Stomach (tissue), 8 donors: ENCODE measurements at regions not wholly inside any gene's neighbourhood (a gene's known extent, or its start where the extent isn't known, plus 50 kb on each side); places are given as distances from the start of the nearest gene placed in this dataset.

Source experiments
- DNase-seq, 2 donors: peaks; one replicate each; pipeline versions ENCODE4 v3.0.0 to v3.0.0-alpha.2; 2013 to 2019
- H3K27ac ChIP-seq, 5 donors: fragments of 200-600 bp in 4 of 5; sonication (generic) in 4 of 5; one replicate each; pipeline ENCODE4 v1.5.1; 2013 to 2019; ENCODE audit warnings: mild to moderate bottlenecking in 1 of 5, moderate library complexity in 1 of 5
- H3K27me3 ChIP-seq, 3 donors: fragments of 200-600 bp; sonication (generic); one replicate each; pipeline ENCODE4 v1.5.1; 2017 to 2019; ENCODE audit warnings: mixed run types in 1 of 3
- H3K36me3 ChIP-seq, 4 donors: fragments of 200-600 bp; sonication (generic); 1 replicate in 3 of 4; 2 replicates in 1 of 4; pipeline ENCODE4 v1.5.1; 2016 to 2019
- H3K4me1 ChIP-seq, 4 donors: fragments of 200-600 bp; sonication (generic); one replicate each; pipeline ENCODE4 v1.5.1; 2016 to 2019
- H3K4me3 ChIP-seq, 4 donors: fragments of 200-600 bp; sonication (generic) in 3 of 4; one replicate each; pipeline ENCODE4 v1.5.1; 2016 to 2019; ENCODE audit warnings: mild to moderate bottlenecking in 1 of 4
- H3K9me3 ChIP-seq, 4 donors: fragments of 200-600 bp; sonication (generic); one replicate each; pipeline ENCODE4 v1.5.1; 2016 to 2019
- CTCF ChIP-seq, 7 experiments: fragments of 450-650 bp in 4 of 7; fragments of 200-600 bp in 3 of 7; sonication (generic) in 3 of 7; IDR thresholded peaks; one replicate each; pipeline ENCODE4 v1.5.1; 2016 to 2019; ENCODE audit warnings: antibody characterized with exemption in 7 of 7, control low read depth in 2 of 7, mild to moderate bottlenecking in 1 of 7
- EP300 ChIP-seq: sonication (generic); formaldehyde crosslinking; IDR thresholded peaks from one replicate; pipeline ENCODE4 v1.6.1; 2017; ENCODE audit warnings: antibody characterized with exemption
- POLR2A ChIP-seq, 4 donors: fragments of 450-650 bp; IDR thresholded peaks; one replicate each; pipeline ENCODE4 v1.6.1; 2016; ENCODE audit warnings: antibody characterized with exemption in 4 of 4, control low read depth in 2 of 4, mild to moderate bottlenecking in 1 of 4, moderate library complexity in 1 of 4
- POLR2AphosphoS5 ChIP-seq, 3 donors: sonication (generic); formaldehyde crosslinking; IDR thresholded peaks; one replicate each; pipeline ENCODE4 v1.6.1; 2016; ENCODE audit warnings: antibody characterized with exemption in 3 of 3
- whole genome bisulfite sequencing, 5 donors: extraction: QIAGEN DNeasy Blood & Tissue Kit in 3 of 5; methylation state at CpG; one replicate each; pipeline versions ENCODE4 v1.1.5 to v1.1.7; 2013 to 2018; 5-methylcytosine and 5-hydroxymethylcytosine counted together
- intact Hi-C: fragments of 100-400 bp; cut with DNase I; formaldehyde crosslinking; loops from one replicate; pipeline ENCODE4 v1.15.1; 2023; ENCODE audit warnings: low total_unique reads
- donor health status: healthy with polysubstance abuse.
- donor health status: Bipolar disorder and iron deficiency.
- donor health status: healthy.

GRCh38 chr10:44184633-44185314 lies 200.1 kb downstream of the CXCL12 start:
- H3K9me3 ChIP-seq: peaks cover 0 to 5% (median 0%) of the 10 kb centered on the region in 4 donors
- intact Hi-C loops: no loop called here
- H3K36me3 ChIP-seq: no peaks in the 10 kb centered on the region
- no peaks in the 10 kb centered on the region for H3K27me3 ChIP-seq
- no peak for TF ChIP-seq POLR2A (IDR thresholded peaks at IDR 0.05)
- no peak for TF ChIP-seq POLR2AphosphoS5 (IDR thresholded peaks at IDR 0.05)
- TF ChIP-seq EP300: no peak
- TF ChIP-seq CTCF (IDR thresholded peaks at IDR 0.05): no peak
- H3K27ac ChIP-seq: no peak overlapping the region
- WGBS, 5 donors: 90 to 97% (median 95%) methylated on average over 7 of the region's 7 CpGs
- H3K4me3 ChIP-seq: no peak overlapping the region
- H3K4me1 ChIP-seq: peaks cover 0 to 24% (median 4%) of the 10 kb centered on the region in 4 donors
- no peak for DNase-seq

- Histone ChIP-seq H3K4me3 (no peak overlapping the region), H3K36me3 (no peaks in the 10 kb centered on the region), H3K27ac (no peak overlapping the region), H3K27me3 (no peaks in the 10 kb centered on the region), H3K9me3 (no peaks in the 10 kb centered on the region), H3K4me1 (peaks cover 0 to 24% (median 4%) of the 10 kb centered on the region in 4 donors)
- WGBS, 5 donors: 74 to 82% (median 78%) methylated on average over 8 of the region's 8 CpGs
- intact Hi-C loops: no loop called here
- DNase-seq: no peak
- TF ChIP-seq POLR2A (IDR thresholded peaks at IDR 0.05) (no peak), EP300 (no peak), POLR2AphosphoS5 (IDR thresholded peaks at IDR 0.05) (no peak), CTCF (IDR thresholded peaks at IDR 0.05) (no peak)
Measured at GRCh38 chr10:44183667-44184632, 200.9 kb downstream of the CXCL12 start.

DNA sequence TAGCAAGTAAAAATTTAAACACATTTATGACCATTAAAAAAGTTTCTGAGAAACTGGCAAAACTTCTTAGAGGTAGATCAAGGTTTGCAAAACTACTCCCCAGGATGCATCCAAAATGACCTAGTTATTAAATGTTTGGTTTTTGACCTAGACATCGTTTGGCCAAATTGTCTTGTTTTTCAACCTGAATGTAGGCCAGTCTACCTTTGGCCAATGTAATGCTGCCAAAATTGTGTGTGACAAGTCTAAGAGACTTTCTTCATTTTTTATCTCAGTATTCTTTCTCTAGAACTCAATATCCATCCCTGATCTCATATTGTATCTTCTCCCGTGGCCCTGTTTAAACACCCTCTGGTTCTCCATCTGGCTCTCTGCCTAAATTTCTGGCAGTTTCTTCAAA lies 202.0 kb downstream of the CXCL12 start:
- H3K27ac ChIP-seq: no peak overlapping the region
- H3K27me3 ChIP-seq: no peaks in the 10 kb centered on the region
- intact Hi-C loops: no loop called here
- no peaks in the 10 kb centered on the region for H3K9me3 ChIP-seq
- DNase-seq: no peak
- no peak for TF ChIP-seq POLR2AphosphoS5 (IDR thresholded peaks at IDR 0.05)
- no peak for TF ChIP-seq EP300
- TF ChIP-seq POLR2A (IDR thresholded peaks at IDR 0.05): no peak
- TF ChIP-seq CTCF (IDR thresholded peaks at IDR 0.05): no peak
- H3K4me1 ChIP-seq: peaks cover 0 to 24% (median 4%) of the 10 kb centered on the region in 4 donors
- H3K36me3 ChIP-seq: no peaks in the 10 kb centered on the region
- 62 to 71% (median 70%) methylated on average over 2 of the region's 2 CpGs for WGBS, 5 donors
- H3K4me3 ChIP-seq: no peak overlapping the region

GRCh38 chr10:44180321-44181168 lies 204.4 kb downstream of the CXCL12 start:
- no peak for DNase-seq

More at GRCh38 chr10:44180321-44181168, 204.4 kb downstream of the CXCL12 start:
- no peaks in the 10 kb centered on the region for H3K36me3 ChIP-seq
- TF ChIP-seq EP300 (no peak), POLR2AphosphoS5 (IDR thresholded peaks at IDR 0.05) (no peak), CTCF (IDR thresholded peaks at IDR 0.05) (no peak), POLR2A (IDR thresholded peaks at IDR 0.05) (no peak)
- no peaks in the 10 kb centered on the region for H3K27me3 ChIP-seq
- WGBS, 5 donors: 72 to 84% (median 81%) methylated on average over 10 of the region's 10 CpGs
- H3K9me3 ChIP-seq: no peaks in the 10 kb centered on the region
- peaks cover 0 to 24% (median 4%) of the 10 kb centered on the region in 4 donors for H3K4me1 ChIP-seq
- no peak overlapping the region for H3K4me3 ChIP-seq
- intact Hi-C loops: no loop called here
- peak overlapping the region in 3 of 5 donors; percentile 4 to 41 (median 26) for H3K27ac ChIP-seq
